ENCODE measurements at regions not wholly inside any gene's neighbourhood (a gene's known extent, or its start where the extent isn't known, plus 50 kb on each side); places are given as distances from the start of the nearest gene placed in this dataset.

GRCh38 chr4:30586850-30587249 lies 133.3 kb upstream of the PCDH7 start:
- no peak for TF ChIP-seq ZNF274 (IDR thresholded peaks at IDR 0.05; ENCODE audit: low read depth, low read length)
- no peak for TF ChIP-seq YY1 (IDR thresholded peaks at IDR 0.05; ENCODE audit: insufficient read depth, insufficient read length)
- no peak for TF ChIP-seq SUZ12 (IDR thresholded peaks at IDR 0.05; ENCODE audit: extremely low read depth, insufficient read depth, insufficient read length)
